ENCODE measurements at regions not wholly inside any gene's neighbourhood (a gene's known extent, or its start where the extent isn't known, plus 50 kb on each side); places are given as distances from the start of the nearest gene placed in this dataset.
"Not testable (repeated sequence)": the region's sequence is repeated elsewhere in the genome, so short reads cannot be mapped to it uniquely, and the experiment has no call there.

DNA sequence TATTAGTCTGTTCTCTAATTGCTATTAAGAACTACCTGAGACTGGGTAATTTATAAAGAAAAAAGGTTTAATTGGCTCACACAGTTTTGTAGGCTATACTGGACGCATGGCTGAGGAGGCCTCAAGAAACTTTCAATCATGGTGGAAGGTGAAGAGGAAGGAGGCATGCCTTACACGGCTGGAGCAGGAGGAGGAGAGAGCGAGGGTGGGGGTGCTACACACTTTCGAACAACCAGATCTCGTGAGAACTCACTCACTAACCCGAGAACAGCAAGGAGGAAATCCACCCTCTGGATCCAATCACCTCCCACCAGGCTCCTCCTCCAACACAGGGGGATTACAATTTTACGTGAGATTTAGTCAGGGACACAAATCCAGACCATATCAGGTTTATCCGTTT lies 90.0 kb downstream of the RMI1 start:
- H3K4me3 ChIP-seq (ENCODE audit: low read depth, low read length): no peak overlapping the region
- DNase-seq (ENCODE audit: low read depth): no peak
- TF ChIP-seq, protein P1, sequence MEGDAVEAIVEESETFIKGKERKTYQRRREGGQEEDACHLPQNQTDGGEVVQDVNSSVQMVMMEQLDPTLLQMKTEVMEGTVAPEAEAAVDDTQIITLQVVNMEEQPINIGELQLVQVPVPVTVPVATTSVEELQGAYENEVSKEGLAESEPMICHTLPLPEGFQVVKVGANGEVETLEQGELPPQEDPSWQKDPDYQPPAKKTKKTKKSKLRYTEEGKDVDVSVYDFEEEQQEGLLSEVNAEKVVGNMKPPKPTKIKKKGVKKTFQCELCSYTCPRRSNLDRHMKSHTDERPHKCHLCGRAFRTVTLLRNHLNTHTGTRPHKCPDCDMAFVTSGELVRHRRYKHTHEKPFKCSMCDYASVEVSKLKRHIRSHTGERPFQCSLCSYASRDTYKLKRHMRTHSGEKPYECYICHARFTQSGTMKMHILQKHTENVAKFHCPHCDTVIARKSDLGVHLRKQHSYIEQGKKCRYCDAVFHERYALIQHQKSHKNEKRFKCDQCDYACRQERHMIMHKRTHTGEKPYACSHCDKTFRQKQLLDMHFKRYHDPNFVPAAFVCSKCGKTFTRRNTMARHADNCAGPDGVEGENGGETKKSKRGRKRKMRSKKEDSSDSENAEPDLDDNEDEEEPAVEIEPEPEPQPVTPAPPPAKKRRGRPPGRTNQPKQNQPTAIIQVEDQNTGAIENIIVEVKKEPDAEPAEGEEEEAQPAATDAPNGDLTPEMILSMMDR (IDR thresholded peaks at IDR 0.05; ENCODE audit: insufficient read depth, low read depth, low read length): no peak

DNA sequence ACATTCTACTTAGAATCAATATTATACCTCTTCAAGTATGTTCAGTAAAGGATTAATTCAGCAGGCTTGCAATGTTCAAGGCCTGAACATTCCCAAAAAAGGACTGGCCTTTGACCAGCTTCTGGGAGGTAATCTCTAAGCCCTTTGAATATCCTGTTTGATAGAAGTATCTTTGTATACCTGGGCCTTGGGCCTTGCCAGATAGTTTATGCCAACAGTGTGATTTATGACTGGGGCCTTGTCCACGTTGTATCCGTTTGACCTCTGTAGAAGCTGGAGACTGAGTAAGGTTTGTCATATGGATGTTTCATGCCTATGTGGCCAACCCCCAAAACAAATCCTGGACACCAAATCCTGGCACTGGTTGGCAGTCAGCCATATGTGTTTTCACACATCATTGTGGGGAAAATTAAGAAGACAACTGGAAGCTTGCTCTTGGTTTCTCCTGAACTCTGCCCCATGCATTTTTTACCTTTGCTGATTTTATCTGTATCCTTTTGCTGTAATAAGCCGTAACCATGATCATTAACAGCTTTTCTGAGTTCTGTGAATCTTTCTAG lies 92.1 kb downstream of the RMI1 start:
- H3K4me3 ChIP-seq (ENCODE audit: low read depth, low read length): no peak overlapping the region
- DNase-seq (ENCODE audit: low read depth): no peak
- TF ChIP-seq, protein P1 (IDR thresholded peaks at IDR 0.05; ENCODE audit: insufficient read depth, low read depth, low read length): no peak

DNA sequence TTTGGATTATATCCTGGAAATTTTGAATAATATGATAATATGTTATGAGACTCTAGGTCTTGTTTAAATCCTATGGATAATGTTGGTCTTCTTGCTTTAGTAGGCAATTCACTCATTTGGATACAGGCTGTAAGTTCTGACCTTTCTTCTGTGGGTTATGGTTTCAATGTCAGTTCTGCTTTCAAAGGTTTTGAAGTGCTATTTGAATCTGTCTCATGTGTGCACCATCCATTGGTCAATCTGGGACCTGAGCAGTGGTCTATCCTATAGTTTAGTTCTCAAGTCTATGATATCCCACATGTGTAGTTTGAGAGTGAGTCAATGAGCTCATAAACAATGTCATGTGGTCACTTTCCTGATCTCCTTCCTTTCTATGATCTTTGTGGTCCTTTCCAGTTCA lies 94.4 kb downstream of the RMI1 start:
- no peak overlapping the region for H3K4me3 ChIP-seq (ENCODE audit: low read depth, low read length)

DNA sequence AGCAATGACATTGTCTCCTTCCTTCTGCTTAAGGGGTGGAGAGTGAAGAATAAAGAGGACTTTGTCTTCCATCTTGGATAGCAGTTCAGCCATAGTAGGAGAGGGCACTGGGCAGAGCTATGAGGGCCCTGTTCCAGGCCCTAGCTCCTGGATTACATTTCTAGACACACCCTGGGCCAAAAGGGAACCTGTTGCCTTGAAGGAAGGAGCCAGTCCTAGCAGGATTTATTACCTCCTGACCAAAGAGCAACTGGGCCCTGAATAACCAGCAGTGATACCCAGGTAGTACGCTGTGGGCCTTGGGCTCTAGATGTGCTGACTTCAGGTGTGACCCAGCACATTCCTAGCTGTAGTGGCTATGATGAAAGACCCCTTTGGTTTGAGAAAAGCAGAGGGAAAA lies 95.8 kb downstream of the RMI1 start:
- DNase-seq (ENCODE audit: low read depth): no peak
- H3K4me3 ChIP-seq (ENCODE audit: low read depth, low read length): no peak overlapping the region
- TF ChIP-seq, protein P1 (IDR thresholded peaks at IDR 0.05; ENCODE audit: insufficient read depth, low read depth, low read length): no peak

More for the DNA sequence above, 94.4 kb downstream of the RMI1 start:
- TF ChIP-seq, protein P1 (IDR thresholded peaks at IDR 0.05; ENCODE audit: insufficient read depth, low read depth, low read length): no peak
- no peak for DNase-seq (ENCODE audit: low read depth)

DNA sequence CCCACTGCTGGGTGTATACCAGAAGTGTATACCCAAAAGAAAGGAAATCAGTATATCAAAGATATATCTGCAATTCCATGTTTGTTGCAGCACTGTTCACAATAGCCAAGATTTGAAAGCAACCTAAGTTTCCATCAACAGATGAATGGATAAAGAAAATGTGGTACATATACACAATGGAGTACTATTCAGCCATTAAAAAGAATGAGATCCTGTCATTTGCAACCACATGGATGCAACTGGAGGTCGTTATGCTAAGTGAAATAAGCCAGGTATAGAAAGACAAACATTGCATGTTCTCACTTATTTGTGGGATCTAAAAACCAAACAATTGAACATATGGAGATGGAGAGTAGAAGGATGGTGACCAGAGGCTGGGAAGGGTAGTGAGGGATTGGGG lies 97.2 kb downstream of the RMI1 start:
- not testable (repeated sequence) for DNase-seq (ENCODE audit: low read depth); H3K4me3 ChIP-seq (ENCODE audit: low read depth, low read length)

DNA sequence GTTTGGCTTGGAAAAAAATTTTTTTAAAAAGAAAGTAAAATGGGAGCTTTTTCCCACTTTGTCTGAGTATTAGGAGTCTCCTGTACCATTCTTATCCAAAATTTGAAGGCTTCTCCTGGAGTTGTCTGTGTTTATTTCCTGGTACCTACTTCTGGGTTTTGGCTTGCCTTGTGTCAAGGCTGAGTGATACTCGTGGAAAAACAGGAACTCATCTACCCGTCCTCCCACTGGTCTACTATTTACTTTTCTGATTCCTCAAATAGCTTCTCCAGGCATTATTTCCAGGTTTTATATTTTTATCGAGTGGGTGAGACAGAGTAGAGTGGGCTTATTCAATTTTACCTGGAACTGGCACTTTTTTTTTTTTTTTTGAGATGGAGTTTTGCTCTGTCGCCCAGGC lies 99.4 kb downstream of the RMI1 start:
- TF ChIP-seq, protein P1 (IDR thresholded peaks at IDR 0.05; ENCODE audit: insufficient read depth, low read depth, low read length): no peak
- no peak overlapping the region for H3K4me3 ChIP-seq (ENCODE audit: low read depth, low read length)
- no peak for DNase-seq (ENCODE audit: low read depth)

DNA sequence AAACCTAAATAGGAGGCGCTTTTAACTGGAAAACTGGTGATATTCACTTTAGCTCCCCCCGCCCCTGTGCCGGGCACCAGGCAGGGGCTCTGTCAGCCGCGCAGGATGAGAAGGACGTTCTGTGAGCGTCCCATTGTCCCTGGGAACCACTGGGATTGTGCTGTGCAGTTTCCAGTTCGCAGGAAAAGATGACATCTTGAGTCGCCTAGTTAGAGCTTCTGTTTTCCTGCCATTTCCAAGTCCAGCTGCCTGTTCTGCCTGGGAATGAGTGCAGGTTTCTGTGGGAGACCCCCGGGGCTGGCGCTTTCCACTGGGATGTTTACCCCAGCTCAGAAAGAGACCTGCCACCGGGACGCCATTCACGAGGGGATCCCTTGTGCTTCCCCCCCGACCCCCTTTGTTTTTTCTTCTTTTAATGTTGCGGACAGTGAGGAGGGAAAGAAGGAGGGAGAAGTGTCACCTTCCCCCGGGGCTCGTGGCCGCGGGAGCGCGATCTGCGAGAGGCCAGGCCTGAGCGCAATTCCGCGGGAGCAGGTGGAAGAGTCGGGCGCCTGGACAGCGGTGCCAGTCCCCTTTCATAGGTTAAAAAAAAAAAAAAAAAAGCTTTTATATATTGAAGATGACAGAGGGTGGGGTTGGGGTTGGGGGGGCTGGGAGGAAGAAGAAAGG lies 121.5 kb downstream of the RMI1 start:
- no peak for DNase-seq (ENCODE audit: low read depth)
- H3K4me3 ChIP-seq (ENCODE audit: low read depth, low read length): no peak overlapping the region
- TF ChIP-seq, protein P1 (IDR thresholded peaks at IDR 0.05; ENCODE audit: insufficient read depth, low read depth, low read length): no peak
